Sigmoid colon (tissue), 3 donors: ENCODE measurements at regions not wholly inside any gene's neighbourhood (a gene's known extent, or its start where the extent isn't known, plus 50 kb on each side); places are given as distances from the start of the nearest gene placed in this dataset.

ENCODE experiments used
- POLR2A ChIP-seq, 2 donors: fragments of 450-650 bp; IDR thresholded peaks; one replicate each; pipeline ENCODE4 v1.6.1; 2016; ENCODE audit warnings: antibody characterized with exemption in 2 of 2, mild to moderate bottlenecking in 2 of 2, moderate library complexity in 2 of 2
- TF ChIP-seq, protein P1 (sequence below), 4 experiments: fragments of 450-650 bp in 3 of 4; fragments of 200-600 bp in 1 of 4; IDR thresholded peaks; one replicate each; pipeline ENCODE4 v1.5.1; 2016 to 2019; ENCODE audit warnings: antibody characterized with exemption in 4 of 4, mild to moderate bottlenecking in 3 of 4, moderate library complexity in 2 of 4

DNA sequence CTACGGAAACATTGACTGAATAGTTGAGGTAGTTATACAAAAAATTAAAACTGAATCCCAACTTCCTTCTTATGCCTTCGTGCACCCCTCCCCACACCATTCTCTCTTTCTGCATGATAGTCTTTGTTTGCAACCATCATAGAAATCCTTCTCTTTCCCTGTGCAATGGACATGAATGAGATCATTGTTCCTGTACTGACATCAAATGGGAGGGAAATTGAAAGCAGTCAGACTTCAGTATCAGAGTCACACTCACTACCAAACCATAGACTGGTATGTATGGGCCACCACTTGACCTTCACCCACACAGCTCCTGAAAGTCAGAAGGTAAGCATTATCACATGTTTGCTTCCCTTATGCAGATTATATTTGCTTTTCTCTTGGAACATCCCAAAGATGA is 782.8 kb downstream of the BCL11A start:
- TF ChIP-seq, protein P1, sequence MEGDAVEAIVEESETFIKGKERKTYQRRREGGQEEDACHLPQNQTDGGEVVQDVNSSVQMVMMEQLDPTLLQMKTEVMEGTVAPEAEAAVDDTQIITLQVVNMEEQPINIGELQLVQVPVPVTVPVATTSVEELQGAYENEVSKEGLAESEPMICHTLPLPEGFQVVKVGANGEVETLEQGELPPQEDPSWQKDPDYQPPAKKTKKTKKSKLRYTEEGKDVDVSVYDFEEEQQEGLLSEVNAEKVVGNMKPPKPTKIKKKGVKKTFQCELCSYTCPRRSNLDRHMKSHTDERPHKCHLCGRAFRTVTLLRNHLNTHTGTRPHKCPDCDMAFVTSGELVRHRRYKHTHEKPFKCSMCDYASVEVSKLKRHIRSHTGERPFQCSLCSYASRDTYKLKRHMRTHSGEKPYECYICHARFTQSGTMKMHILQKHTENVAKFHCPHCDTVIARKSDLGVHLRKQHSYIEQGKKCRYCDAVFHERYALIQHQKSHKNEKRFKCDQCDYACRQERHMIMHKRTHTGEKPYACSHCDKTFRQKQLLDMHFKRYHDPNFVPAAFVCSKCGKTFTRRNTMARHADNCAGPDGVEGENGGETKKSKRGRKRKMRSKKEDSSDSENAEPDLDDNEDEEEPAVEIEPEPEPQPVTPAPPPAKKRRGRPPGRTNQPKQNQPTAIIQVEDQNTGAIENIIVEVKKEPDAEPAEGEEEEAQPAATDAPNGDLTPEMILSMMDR (IDR thresholded peaks at IDR 0.05), result no peak
- no peak for TF ChIP-seq POLR2A (IDR thresholded peaks at IDR 0.05)
